GM21390 (cell line): ENCODE measurements at regions not wholly inside any gene's neighbourhood (a gene's known extent, or its start where the extent isn't known, plus 50 kb on each side); places are given as distances from the start of the nearest gene placed in this dataset.

Experiments
- ATAC-seq: cut with Tn5 transposase; IDR thresholded peaks from one replicate; pipeline ENCODE4 v1.9.1; 2021; ENCODE audit not compliant: unreplicated experiment

- ATAC-seq = no peak
These were observed 182.2 kb upstream of the SMARCA2 start for GRCh38 chr9:1832960-1833359.

DNA sequence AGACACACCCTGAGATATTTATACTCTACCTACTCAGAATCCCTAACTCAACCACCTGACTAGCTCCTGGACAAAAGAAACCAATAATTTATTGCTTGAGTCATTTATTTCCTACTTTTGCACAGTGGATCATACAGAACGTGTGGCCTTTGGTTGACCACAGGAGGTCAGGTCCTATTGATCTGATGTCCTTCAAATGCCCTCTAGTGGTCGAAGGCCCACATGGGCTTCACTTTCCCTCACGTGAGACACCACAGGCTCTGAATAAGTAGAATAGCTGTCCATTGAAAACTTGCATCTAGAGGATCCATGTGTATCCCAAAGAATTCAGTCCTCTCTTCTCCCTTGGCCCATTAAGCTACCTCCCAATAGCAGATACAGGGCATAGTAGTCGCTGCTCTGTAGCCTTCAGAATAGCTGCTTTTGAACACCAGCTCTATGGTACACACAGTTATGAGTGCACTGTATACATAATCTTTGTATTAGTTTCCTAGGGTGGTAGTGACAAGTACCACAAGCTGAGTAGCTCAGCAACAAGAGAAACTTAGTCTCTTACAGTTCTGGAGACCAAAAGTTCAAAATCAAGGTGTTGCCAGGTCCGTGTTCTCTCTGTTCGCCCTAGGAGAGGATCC lies 177.6 kb upstream of the SMARCA2 start:
- peak; percentile 76 for ATAC-seq

GRCh38 chr9:1839909-1840308 lies 175.2 kb upstream of the SMARCA2 start:
- no peak for ATAC-seq

DNA sequence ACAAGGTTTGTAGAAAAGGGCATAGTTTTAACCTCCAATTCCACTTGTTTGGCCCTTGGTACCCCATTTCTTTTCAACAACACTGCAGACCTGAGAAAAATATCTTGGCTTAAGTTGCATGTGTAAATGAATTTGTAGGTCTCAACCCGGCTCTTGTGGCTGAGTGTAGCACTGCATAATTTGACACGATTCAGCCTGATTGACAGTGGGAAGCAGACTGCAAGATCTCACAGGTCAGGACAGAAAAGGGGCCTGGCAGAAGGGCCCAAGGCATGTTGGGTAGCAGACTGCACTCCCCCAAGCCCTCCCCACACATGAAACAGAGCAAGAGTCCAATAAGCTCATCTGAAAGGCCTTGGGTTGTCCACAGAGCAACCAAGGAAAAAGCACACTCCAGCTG lies 169.7 kb upstream of the SMARCA2 start:
- no peak for ATAC-seq

- no peak for ATAC-seq
These were observed 159.4 kb upstream of the SMARCA2 start for GRCh38 chr9:1855726-1856125.

DNA sequence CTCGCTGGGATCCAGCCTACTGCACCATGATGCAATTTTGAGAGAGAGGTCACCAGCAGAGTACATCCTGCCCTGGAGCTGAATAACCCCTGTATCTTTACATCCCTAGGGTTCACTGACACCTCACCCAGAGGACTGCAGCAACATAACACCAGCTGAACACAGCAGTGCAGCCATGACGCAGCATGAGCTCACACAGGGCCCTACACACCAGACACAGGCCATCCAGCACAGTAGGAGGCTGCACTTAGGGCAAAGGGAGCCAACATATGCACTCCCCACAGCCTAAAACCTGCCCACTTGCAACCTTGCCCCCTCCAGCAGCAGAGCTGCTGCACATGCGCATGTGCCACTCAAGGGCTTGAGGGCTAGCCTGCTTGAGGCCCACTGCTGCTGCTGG lies 157.3 kb upstream of the SMARCA2 start:
- ATAC-seq = no peak

GRCh38 chr9:1869843-1870242 lies 145.3 kb upstream of the SMARCA2 start:
- ATAC-seq = peak; percentile 79

DNA sequence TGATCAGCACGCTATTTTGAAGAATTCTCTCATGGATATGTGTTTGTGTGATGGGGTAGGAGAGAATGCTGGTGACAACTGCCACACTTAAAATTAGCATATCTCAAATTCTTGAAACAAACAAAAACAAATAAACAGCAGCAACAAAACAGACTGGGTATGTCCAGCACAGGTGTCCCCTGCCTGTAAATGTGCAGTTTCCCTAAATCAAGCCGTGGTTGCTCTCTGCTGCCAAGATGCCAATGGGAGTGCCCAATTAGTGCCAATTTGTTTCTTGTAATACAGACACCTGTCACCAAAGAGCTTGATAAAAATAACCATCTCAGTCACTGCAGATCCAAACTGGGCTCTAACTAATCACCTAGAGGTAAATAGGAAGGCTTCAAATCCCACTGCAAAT lies 144.2 kb upstream of the SMARCA2 start:
- no peak for ATAC-seq

DNA sequence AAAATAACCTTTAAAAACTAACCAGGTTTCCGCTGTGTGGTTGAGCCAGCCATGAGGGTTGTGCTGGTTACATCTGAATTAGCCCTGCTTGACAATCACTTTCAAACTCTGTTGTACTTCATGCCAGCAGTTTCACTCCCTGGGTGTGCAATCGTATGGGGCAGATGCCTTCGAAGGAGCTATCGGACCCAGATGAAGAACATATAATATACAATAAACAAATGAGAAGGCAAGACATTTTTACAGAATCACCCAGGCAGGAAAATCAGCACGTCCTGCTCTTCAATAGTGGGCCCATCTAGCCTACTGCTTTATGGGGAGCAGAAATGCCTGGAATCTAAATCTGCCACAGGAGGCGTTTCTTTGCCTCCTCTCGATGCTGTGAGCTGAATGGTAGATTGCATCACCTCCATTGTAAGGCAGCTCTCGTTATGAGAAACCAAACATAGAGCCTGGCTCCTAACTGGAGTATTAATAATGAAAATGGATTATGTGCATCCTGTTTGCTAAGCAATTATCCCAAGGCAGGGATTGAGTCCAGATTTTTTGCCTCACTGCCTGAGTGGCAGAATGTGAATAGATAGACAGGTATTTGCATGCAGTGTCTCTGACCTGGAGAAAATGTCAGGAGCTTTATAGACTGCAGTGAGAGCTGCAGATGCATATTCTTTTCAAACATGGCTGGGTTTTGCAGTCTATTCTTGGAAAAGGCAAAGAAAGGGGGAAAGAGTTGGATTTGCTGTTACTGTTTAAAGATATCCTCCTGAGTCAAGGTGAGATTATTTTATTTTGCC lies 143.3 kb upstream of the SMARCA2 start:
- ATAC-seq = no peak

DNA sequence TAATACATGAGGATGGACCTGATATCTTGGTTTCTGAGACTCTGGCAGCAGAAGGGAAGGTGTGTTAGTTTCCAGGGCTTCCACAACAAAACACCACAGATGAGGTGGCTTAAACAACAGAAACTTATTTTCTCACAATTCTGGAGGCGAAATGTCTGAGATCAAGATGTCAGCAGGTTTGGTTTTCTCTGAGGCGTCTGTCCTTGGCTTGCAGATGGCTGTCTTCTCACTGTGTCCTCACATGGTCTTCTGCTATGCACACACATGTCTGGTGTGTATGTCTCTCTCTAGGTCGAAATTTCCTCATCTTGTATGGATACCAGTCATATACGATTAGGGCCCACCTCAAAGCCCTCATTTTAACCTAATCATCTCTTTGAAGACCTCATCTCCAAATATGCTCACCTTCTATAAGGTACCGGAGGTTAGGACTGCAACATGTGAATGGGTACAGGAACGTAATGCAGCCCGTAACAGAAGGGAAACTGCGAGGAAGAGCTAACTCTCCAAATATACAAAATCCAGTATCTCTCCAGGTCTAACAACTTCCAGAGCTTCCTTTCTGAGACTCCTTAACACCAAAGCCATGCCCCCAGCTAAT lies 139.8 kb upstream of the SMARCA2 start:
- ATAC-seq = no peak

DNA sequence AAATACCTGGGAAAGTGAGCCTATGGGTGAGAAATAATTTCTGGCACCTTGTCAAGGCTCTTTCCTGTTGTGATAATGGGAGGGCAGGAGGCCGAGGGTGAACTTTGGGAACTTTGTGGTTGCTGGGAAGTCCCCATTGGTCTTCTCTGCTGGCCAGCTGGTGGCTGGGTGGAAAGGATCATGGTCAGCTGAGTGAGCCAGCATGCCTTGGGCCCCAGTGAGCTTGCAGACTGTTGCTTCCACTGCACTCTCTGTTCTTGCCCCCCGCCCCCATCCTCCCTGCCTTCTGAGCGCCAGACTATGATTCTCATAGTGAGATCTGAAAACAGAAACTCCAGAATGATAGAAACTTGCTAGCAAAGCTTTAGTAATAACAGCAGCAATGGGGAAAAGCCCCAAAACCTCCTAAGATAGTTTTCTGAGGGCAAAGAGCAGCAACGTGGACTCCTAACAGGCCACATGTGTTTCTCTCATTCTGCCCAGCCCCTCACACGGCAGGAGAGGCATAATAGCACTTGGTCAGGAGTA lies 139.2 kb upstream of the SMARCA2 start:
- ATAC-seq = peak; percentile 65

- no peak for ATAC-seq
These were observed 138.2 kb upstream of the SMARCA2 start for GRCh38 chr9:1876891-1877496.

- ATAC-seq = no peak
These were observed 137.2 kb upstream of the SMARCA2 start for GRCh38 chr9:1877951-1878350.

- ATAC-seq = no peak
These were observed 136.3 kb upstream of the SMARCA2 start for GRCh38 chr9:1878811-1879210.

GRCh38 chr9:1879501-1879900 lies 135.6 kb upstream of the SMARCA2 start:
- ATAC-seq = peak; percentile 38

GRCh38 chr9:1880038-1880565 lies 135.0 kb upstream of the SMARCA2 start:
- no peak for ATAC-seq

DNA sequence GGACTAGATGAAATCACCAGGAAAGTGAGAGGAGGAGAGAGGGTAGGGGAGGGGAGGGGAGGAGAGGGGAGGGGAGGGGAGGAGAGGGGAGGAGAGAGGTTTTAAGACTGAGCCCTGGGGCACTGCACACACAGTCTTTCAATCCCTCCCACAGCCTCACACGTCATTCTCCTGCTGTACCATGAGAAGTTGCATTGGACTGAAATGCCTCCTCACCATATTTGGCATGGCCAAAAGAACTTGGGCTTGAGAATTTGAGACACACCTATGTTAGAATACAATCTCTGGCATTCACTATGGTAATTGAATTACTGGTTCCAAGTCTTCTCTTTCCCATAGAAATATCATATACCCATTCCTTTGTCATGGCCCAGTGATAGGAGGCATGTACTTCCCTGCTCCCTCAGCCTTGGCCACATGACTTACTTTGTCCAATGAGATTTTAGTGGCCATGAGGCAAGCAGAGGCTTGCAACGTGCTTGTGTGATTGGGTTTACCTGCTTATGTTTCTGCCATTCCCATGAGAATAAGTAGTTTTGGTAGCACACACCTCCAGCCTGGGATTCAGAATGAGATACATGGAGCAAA lies 133.3 kb upstream of the SMARCA2 start:
- no peak for ATAC-seq

- no peak for ATAC-seq
These were observed 132.3 kb upstream of the SMARCA2 start for GRCh38 chr9:1882711-1883403.

GRCh38 chr9:1890201-1890600 lies 124.9 kb upstream of the SMARCA2 start:
- no peak for ATAC-seq

- ATAC-seq = no peak
These were observed 124.3 kb upstream of the SMARCA2 start for GRCh38 chr9:1890816-1891215.
